Embryonic facial prominence (tissue), 1 donor: ENCODE measurements at regions not wholly inside any gene's neighbourhood (a gene's known extent, or its start where the extent isn't known, plus 50 kb on each side); places are given as distances from the start of the nearest gene placed in this dataset.
"Not testable (repeated sequence)": the region's sequence is repeated elsewhere in the genome, so short reads cannot be mapped to it uniquely, and the experiment has no call there.

ENCODE experiments used
- DNase-seq: peaks from one replicate; pipeline ENCODE4 v3.0.0-alpha.2; 2016; ENCODE audit errors: extremely low spot score

DNA sequence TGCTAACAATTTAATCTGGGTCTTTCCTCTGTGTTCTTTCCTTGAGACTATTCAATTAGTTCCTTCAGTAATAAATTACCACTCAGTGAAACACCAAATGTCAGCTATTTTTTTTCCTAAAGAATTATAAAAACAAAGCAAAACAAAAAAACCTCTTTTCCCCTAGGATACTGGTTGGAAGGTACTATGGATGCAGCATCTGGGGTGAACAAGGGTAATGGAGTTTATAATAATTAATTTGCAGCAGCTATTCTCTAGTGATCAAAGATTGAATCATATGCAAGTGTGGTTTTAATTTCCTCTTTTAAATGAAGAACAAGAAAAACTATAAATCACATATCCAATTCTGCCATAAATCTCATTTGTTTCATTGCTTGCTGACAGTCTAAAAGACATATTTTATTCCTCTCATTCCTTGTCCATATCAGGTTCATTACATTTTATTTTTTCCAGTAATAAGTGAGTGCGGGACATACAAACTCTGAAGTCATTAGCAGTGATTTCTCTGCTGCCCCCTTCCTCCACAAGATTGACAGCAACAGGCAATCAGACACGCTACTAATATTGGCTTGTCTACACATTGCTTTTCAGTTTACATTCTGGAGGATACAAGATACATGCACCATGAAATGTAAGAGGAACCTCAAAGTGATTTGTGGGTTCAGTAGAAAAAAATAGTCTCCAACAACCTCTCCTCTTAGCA is 1093.4 kb upstream of the SLIT2 start:
- no peak for DNase-seq

DNA sequence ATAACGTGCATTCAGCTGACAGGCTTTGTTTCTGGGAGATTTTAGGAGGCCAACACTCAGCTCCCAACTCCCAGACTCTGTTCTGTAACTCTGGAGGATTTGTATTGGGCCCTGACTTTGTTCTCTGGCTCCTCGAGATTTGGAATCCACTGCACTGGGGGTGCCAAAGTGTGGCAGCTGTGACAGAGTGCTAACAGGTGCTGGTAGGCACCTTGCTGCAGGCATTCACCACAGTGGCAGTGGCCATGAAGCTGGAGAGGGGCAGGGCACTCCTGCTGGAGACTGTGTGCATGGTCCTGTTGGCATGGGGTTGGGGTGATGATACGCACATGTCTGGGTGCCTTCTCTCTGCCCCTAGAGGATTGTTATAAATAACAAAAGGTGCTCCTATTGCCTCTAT is 1094.9 kb upstream of the SLIT2 start:
- no peak for DNase-seq

- DNase-seq = no peak
Observed at GRCh38 chr4:19155568-19155967, 1096.1 kb upstream of the SLIT2 start.

DNA sequence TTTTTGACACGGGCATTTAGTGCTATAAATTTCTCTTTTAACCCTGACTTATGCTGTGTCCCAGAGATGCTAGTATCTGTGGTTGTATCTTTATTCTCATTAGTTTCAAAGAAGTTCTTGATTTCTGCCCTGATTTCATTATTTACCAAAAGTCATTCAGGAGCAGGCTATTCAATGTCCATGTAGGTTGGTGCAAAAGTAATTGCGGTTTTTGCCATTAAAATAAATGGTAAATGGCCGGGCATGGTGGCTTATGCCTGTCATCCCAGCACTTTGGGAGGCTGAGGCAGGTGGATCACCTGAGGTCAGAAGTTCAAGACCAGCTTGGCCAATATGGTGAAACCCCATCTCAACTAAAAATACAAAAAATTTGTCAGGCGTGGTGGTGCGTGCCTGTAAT is 1097.4 kb upstream of the SLIT2 start:
- DNase-seq = not testable (repeated sequence)

GRCh38 chr4:19152264-19152663 is 1099.4 kb upstream of the SLIT2 start:
- DNase-seq = no peak

DNA sequence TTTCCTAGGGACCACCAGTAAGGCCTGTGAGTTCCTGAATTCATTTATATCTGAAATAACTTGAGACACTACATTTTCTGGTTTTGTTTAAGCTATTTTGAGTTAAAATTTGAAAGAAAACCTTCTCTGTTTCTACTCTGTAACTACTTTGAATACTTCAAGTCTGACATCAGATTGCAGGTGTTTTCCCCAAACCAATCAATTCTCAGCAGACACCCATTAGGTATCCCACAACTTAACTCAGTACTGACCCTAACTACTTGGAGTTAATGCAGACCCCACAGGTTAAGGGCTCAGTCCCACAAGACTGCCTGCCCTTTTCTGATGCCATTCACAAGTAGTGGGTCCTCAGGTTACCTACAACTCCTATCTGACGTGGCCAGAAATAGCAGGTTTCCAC is 1100.0 kb upstream of the SLIT2 start:
- DNase-seq = no peak

GRCh38 chr4:19146038-19146437 is 1105.7 kb upstream of the SLIT2 start:
- no peak for DNase-seq

DNA sequence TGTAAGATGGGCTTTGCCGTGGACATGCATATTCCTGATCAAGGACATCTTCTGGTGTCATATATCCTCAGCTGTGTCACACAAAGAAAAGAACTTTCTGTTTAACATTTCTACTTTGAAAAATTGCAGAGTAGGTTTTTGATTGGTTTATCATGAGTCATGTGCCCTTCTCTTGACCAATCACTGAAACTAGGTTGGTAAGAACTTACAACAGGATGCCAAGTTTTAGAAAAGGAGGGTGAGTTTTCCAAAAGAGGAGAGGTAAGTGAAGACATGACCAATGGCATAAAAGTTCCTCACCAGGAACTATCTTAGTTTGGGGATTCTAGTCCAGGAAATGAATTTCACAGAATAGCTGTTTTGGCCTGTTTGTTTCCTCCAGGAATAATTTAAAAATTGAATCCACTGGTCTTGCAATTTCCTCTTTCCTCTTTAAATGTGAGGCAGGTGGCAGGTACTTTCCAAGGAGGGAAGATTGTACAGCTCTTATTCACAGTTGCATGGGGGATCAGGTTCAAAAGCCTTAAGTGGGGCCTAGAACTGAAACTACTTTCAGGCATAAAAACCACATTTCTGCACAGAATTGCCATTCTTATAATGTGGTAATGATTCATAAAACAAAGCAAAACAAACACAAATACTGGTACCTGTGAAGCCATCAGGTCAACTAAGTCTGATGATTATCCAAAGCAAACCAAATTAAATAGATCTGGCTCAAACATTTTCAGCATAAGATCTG is 1114.5 kb upstream of the LCORL start:
- DNase-seq = no peak

DNA sequence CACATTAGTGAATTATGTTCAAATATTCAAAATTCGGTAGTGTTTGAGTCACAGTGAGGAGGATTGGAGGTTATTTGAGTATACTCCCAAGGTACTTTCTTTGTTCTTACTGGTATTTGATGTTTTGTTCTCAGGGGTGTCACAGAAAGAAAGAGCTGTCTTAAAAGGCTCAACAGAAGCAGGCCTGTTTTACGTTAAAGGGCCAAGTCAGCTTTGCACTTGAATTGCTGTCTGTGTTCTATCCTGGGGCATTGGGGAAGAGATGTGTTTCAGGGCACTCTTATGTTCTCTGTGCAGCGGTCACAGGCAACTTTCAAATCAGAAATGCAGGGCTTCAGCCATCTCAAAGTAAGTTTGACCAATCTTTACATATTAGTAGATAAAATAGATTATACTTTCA is 1113.1 kb upstream of the LCORL start:
- DNase-seq = no peak

DNA sequence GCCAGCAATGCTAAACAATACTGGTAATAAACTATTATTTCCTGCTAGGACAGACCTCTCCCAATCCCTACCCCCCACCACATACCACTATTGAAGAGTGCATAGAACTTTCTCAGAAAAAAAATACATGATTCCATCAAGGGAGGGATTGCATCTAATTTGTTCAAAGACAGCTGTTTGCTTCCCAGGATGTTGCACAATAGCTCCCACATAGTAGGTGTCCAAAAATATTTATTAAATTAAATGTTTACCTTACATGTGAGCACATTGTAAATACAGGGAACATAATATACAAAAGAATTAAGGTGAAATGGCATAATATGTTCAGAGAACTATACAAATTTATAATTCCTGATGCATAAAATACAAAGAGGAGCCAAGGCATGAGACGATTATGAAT is 1111.8 kb upstream of the LCORL start:
- no peak for DNase-seq

GRCh38 chr4:19130866-19131265 is 1109.3 kb upstream of the LCORL start:
- DNase-seq = no peak

DNA sequence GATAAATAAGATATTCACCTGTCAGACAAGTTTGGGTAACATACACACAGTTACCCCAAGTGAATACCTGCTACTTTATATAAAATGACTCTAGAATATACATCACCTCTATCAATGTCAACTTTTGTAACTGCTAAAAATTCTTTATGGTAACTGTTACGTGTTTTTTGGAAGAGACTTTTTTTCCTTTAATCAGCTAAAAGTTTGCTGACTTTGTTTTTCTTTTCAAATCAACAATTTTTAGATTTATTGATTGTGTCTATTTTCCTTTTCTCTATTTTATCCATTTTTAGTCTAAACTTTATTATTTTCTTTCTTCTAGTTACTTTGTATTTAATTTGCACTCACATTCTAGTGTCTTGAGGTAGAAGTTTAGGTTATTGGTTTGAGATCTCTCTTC is 1106.6 kb upstream of the LCORL start:
- no peak for DNase-seq

DNA sequence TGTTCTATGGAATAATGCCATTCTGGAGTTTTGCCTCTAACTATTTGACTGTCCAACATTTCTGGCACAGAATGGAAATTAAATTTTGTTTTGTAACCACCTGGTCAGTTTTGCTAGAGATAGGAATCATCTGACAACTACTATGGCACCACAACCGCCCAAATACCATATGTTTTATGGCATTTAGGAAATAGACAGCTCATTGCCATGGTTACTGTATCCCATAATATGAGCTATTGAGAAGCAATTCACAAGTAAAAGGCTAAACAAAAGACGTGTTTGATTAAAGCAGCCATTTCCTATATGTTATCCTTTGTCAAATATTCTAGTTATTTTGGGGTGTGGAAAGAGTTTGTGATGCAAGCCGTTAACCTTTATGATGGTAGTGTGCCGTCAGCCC is 1105.3 kb upstream of the LCORL start:
- DNase-seq = no peak

GRCh38 chr4:19123681-19124080 is 1102.1 kb upstream of the LCORL start:
- no peak for DNase-seq

DNA sequence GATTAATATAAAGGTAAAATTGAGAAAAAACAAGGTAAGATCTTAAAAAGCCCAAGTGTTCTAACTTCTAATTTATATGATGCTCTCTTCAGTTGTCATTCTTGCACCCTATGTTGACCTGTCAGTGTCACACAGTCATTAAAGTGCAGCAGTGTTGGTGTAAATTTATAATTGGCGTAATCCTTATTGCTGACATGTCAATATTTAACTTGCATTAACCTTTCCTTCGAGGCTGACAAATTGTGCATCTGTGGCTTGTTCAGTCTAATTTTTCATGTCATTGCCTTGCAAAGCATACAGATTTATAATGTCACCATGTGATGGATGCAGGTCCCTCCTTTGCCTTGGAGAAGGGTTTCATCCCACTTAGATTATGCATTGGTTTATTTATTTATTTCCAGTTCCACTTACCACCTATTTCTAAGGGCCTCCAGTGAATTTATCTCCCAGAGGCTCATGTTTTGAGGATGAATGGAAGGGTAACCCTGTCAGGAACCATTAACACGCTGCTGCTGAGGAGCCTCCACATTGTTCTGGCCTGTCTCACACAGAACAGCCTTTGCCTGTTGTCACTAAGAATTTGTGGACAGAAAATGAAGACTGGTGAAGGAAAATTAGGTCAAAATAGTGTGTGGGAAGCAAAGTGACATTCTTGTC is 1098.5 kb upstream of the LCORL start:
- no peak for DNase-seq

DNA sequence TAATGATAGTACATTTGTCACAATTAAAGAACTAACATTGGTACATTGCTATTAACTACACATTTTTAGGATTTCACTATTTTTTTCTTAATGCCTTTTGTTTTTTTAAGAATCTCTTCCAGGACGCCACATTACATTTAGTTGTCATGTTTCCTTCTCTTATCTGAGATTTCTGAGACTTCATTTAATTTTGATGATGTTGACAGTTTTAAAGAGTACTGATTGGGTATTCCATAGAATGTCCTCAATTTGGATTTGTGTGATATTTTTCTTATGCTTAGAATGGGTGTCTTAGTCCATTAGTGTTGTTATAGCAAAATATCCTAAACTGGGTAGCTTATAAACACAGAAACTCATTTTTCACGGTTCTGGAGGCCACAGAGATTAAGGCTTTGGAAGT is 1095.5 kb upstream of the LCORL start:
- DNase-seq = no peak

DNA sequence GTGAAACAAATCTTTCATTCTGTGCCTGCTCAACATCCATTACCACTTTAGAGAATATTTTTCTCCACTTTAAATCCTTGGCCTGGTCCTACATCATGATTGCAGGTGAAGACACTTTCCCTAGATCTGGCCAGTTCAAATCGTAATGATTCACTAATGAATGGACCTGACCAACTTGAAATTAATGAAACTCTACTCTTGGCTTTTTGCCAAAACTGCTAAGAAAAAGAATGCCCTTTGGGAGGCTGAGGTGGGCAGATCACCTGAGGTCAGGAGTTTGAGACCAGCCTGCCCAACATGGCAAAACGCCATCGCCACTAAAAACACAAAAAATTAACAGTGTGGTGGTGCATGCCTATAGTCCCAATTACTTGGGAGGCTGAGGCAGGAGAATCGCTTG is 1082.6 kb upstream of the LCORL start:
- no peak for DNase-seq

GRCh38 chr4:19095491-19096046 is 1074.0 kb upstream of the LCORL start:
- no peak for DNase-seq

GRCh38 chr4:19093951-19094350 is 1072.4 kb upstream of the LCORL start:
- DNase-seq = no peak

- DNase-seq = no peak
Observed at GRCh38 chr4:19092797-19093196, 1071.2 kb upstream of the LCORL start.

DNA sequence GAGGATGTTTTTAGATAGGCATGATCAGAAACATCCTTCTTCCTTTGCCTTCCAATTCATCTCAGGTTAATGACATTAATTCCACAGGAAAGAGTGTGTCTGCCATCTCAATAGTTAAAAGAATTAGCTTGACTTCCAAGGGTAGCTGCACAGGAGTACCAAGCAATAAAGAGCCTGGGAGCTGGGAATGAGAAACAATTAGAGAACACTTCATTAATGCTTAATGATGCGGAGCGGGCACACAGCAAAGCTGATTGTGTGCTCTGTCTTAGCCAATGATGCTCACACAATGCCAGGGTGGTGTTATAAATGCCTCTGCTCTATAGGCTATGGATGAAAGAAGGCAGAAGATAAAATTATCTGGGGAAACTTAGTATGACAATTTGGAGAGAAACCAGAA is 1052.5 kb upstream of the LCORL start:
- no peak for DNase-seq

DNA sequence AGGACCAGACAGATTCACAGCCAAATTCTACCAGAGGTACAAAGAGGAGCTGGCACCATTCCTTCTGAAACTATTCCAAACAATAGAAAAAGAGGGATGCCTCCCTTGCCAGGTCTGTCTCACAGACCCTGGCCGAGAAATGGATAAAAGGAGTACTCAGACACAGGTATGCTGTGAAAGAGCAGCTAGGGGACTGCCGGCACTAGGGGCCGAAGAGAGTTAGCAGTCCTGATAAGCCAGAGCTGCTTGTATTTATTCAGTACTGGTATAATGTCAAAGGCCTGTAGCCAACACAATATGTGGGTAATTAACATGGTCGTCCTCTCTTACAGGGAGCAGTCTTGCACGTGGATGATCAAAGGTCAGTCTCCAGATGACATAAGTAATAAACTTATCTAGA is 1042.1 kb upstream of the LCORL start:
- no peak for DNase-seq

GRCh38 chr4:19054916-19055315 is 1033.4 kb upstream of the LCORL start:
- no peak for DNase-seq
